A549 (cell line): ENCODE measurements at regions not wholly inside any gene's neighbourhood (a gene's known extent, or its start where the extent isn't known, plus 50 kb on each side); places are given as distances from the start of the nearest gene placed in this dataset.

Experiments used
- ATAC-seq, 2 experiments: fragments of 200-7000 bp in 1 of 2; fragments of >200 bp in 1 of 2; cut with Nextera tagmentation in 1 of 2; cut with Tn5 transposase in 1 of 2; 3 replicates each; pipeline versions ENCODE4 v1.8.0 to v1.9.1; 2018 to 2020; ENCODE audit warnings: mild to moderate bottlenecking in 1 of 2, moderate library complexity in 1 of 2
- CTCF ChIA-PET: fragments of 300-600 bp; sonication (Branson Sonifier 250); formaldehyde crosslinking; extraction: SDS; loops from one replicate; lab custom pipeline; 2021; ENCODE audit warnings: antibody characterized with exemption, inconsistent platforms; lab: Yijun Ruan, JAX
- POLR2A ChIA-PET: fragments of 350-600 bp; formaldehyde crosslinking; extraction: SDS; loops from one replicate; lab custom pipeline; 2021; ENCODE audit warnings: antibody characterized with exemption, inconsistent platforms; lab: Yijun Ruan, JAX
- DNase-seq, 2 experiments: peaks; one replicate each; pipeline versions ENCODE4 v3.0.0 to v3.0.0-alpha.2; 2011 to 2016; ENCODE audit warnings: low read depth in 1 of 2, low spot score in 1 of 2
- FAIRE-seq: peaks from 2 replicates; lab custom pipeline; 2011; peaks lifted over from hg19 to GRCh38; lab: Jason Lieb, UNC
- H3K27ac ChIP-seq, 2 experiments: fragments of >200 bp; sonication (Bioruptor Twin); formaldehyde crosslinking; 3 replicates each; pipeline ENCODE4 v1.5.1; 2016 to 2017
- H3K4me1 ChIP-seq: fragments of >200 bp; sonication (Bioruptor Twin); formaldehyde crosslinking; 3 replicates; pipeline ENCODE4 v1.6.1; 2016
- H3K4me2 ChIP-seq: fragments of >200 bp; sonication (Bioruptor Twin); formaldehyde crosslinking; 3 replicates; pipeline ENCODE4 v1.6.1; 2016
- H3K4me3 ChIP-seq: fragments of >200 bp; sonication (Bioruptor Twin); formaldehyde crosslinking; 3 replicates; pipeline ENCODE4 v1.5.1; 2016
- H3K9me3 ChIP-seq: fragments of >200 bp; sonication (Bioruptor Twin); formaldehyde crosslinking; 3 replicates; pipeline ENCODE4 v1.6.1; 2016
- BHLHE40 ChIP-seq: IDR thresholded peaks from 2 replicates; pipeline ENCODE4 v1.6.1; 2012; ENCODE audit warnings: low read depth, low read length, inconsistent platforms
- CEBPB ChIP-seq, 2 experiments: fragments of >200 bp in 1 of 2; sonication (Bioruptor Twin) in 1 of 2; formaldehyde crosslinking in 1 of 2; IDR thresholded peaks; 2 replicates each; pipeline ENCODE4 v1.6.1; 2012 to 2016
- EHF ChIP-seq: fragments of 250-450 bp; sonication (Bioruptor Pico); IDR thresholded peaks from 2 replicates; pipeline ENCODE4 v1.5.0; 2020; ENCODE audit warnings: mild to moderate bottlenecking
- ESRRA ChIP-seq: fragments of 150-350 bp; IDR thresholded peaks from 2 replicates; pipeline ENCODE4 v1.6.1; 2014; ENCODE audit warnings: mild to moderate bottlenecking, low read length, borderline replicate concordance
- FOSB ChIP-seq: fragments of 250-450 bp; sonication (Bioruptor Pico); IDR thresholded peaks from 2 replicates; pipeline ENCODE4 v1.5.0; 2020; ENCODE audit warnings: mild to moderate bottlenecking, moderate library complexity
- FOSL2 ChIP-seq, 2 experiments: fragments of 450-650 bp in 1 of 2; fragments of >200 bp in 1 of 2; sonication (Bioruptor Twin) in 1 of 2; formaldehyde crosslinking; IDR thresholded peaks; 2 replicates each; pipeline versions ENCODE4 v1.5.0 to v1.6.1; 2016 to 2020; ENCODE audit warnings: mild to moderate bottlenecking in 1 of 2, moderate library complexity in 1 of 2
- GATA3 ChIP-seq: IDR thresholded peaks from 2 replicates; pipeline ENCODE4 v1.6.1; 2012; ENCODE audit warnings: borderline replicate concordance
- HES2 ChIP-seq: fragments of >200 bp; sonication (Bioruptor Twin); formaldehyde crosslinking; IDR thresholded peaks from 2 replicates; pipeline ENCODE4 v1.6.1; 2016
- HOXB5 ChIP-seq: fragments of 250-450 bp; sonication (Bioruptor Pico); IDR thresholded peaks from 2 replicates; pipeline ENCODE4 v1.5.0; 2020; ENCODE audit warnings: mild to moderate bottlenecking, moderate library complexity
- MAFK ChIP-seq: fragments of 450-650 bp; IDR thresholded peaks from 2 replicates; pipeline ENCODE4 v1.6.1; 2014; ENCODE audit not compliant: partially characterized antibody
- MAX ChIP-seq: IDR thresholded peaks from 2 replicates; pipeline ENCODE4 v1.6.1; 2012
- NR3C1 ChIP-seq: fragments of >200 bp; sonication (Bioruptor Twin); formaldehyde crosslinking; IDR thresholded peaks from 3 replicates; pipeline ENCODE4 v1.6.1; 2017
- PBX3 ChIP-seq: IDR thresholded peaks from 2 replicates; pipeline ENCODE4 v1.6.1; 2012
- ZC3H11A ChIP-seq: fragments of 450-650 bp; IDR thresholded peaks from 2 replicates; pipeline ENCODE4 v1.6.1; 2014; ENCODE audit warnings: antibody characterized with exemption, mild to moderate bottlenecking
- WGBS: methylation state at CpG from one replicate; pipeline ENCODE4 v1.1.6; 2017; ENCODE audit errors: missing lambda C conversion rate; 5-methylcytosine and 5-hydroxymethylcytosine counted together
- TF ChIP-seq, protein P1 (sequence below): fragments of 250-450 bp; sonication (Bioruptor Pico); IDR thresholded peaks from 2 replicates; pipeline ENCODE4 v1.5.0; 2020; ENCODE audit warnings: low read depth, mild to moderate bottlenecking, moderate library complexity
- TF ChIP-seq, protein P2 (sequence below): fragments of 450-650 bp; IDR thresholded peaks from 2 replicates; pipeline ENCODE4 v1.6.1; 2014; ENCODE audit warnings: antibody characterized with exemption
- TF ChIP-seq, protein P3 (sequence below): IDR thresholded peaks from 2 replicates; pipeline ENCODE4 v1.6.1; 2012; ENCODE audit warnings: low read depth, borderline replicate concordance
- TF ChIP-seq, protein P4 (sequence below): fragments of >200 bp; sonication (Bioruptor Twin); formaldehyde crosslinking; IDR thresholded peaks from 3 replicates; pipeline ENCODE4 v1.6.1; 2016

DNA sequence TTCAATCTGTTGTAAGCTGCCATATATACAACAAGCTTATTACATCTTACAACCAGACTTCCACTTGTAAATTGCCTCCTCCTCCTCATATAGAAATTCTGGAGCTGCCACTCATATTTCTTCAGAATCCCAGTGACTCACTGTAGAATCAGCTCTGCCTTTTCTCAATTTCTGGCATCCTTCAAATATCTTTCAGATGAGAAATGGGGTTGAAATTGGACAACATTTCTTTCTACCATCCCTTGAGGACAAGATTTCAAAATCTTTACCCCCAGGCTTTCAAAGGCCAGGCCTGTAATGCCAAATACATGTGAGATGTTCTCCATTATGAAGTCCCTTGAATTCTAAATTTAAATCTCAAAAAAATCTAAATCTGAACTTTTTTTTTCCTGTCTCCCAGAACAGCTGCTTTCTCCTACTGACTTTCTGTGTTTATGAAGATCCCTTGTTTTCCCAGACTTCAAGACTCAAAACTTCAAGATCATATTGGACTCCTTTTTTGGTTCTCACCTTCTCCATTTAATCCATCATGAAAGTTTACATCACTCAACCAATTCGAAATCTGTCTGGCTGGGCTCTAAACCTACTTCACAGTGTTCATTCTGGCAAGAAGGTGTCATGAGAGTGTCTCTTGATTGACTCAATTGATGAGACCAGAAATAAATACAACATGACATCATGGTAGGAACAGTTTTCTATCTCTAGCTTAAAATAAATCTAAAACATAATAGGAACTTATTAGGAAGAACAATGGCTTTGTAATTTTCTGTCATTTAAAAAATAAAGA, 109.8 kb downstream of the HMHB1 start (continued):
- TF ChIP-seq ESRRA (no peak), GATA3 (peak; percentile 87; the same call in 1 of the 2 replicates), FOSB (0 out of 2 replicates have a peak, but pooled peaks have one; percentile 21), MAFK (no peak), PBX3 (peak; percentile 51; the same call in 1 of the 2 replicates)
- TF ChIP-seq, protein P1, sequence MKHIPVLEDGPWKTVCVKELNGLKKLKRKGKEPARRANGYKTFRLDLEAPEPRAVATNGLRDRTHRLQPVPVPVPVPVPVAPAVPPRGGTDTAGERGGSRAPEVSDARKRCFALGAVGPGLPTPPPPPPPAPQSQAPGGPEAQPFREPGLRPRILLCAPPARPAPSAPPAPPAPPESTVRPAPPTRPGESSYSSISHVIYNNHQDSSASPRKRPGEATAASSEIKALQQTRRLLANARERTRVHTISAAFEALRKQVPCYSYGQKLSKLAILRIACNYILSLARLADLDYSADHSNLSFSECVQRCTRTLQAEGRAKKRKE (CRISPR knock-in tag) = 0 out of 2 replicates have a peak, but pooled peaks have one; percentile 77

DNA sequence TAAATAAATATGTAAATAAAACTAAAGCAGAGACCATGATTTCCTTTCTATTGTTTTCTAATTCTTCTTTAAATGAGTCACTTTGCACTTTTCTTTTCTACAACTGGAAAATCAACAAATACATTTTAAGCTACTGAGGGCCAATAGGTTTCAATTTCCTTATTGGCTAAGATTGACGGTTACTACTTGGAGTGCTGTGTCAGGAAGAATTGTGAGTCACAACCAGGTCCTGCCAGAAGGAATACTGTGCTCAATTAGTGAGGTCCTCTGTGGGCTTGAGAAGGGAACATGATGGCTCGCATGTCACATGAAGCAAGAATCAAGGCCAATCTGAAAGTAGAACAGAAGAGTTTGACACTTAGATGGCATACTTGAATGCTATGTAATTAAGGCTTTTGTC, 110.8 kb downstream of the HMHB1 start:
- CTCF ChIA-PET = interaction anchor here (0.9 kb wide), 1 partner anchor 47 kb away, joined by 3 read pairs; no protein-coding TSS in a partner anchor
- ATAC-seq (peak in 1 of 2 experiments; percentile 51; a peak in 3 of 6 replicates), FAIRE-seq (peak; percentile 43), DNase-seq (peak in 1 of 2 experiments; percentile 38)
- peaks cover 48% of the 10 kb centered on the region for H3K4me1 ChIP-seq
- peak overlapping the region; percentile 69 for H3K4me2 ChIP-seq
- H3K27ac ChIP-seq = peak overlapping the region; percentile 78 to 89
- POLR2A ChIA-PET = no interaction called here
- no peaks in the 10 kb centered on the region for H3K9me3 ChIP-seq
- no peak for TF ChIP-seq FOSL2 (IDR thresholded peaks at IDR 0.05)
- peak; percentile 41; the same call in 1 of the 2 replicates for TF ChIP-seq FOSL2 (CRISPR knock-in tag; IDR thresholded peaks at IDR 0.05)
- TF ChIP-seq MAFK = peak; percentile 74
- TF ChIP-seq ZC3H11A = no peak
- H3K4me3 ChIP-seq = no peak overlapping the region
- 49% methylated on average over 2 of the region's 2 CpGs for WGBS

DNA sequence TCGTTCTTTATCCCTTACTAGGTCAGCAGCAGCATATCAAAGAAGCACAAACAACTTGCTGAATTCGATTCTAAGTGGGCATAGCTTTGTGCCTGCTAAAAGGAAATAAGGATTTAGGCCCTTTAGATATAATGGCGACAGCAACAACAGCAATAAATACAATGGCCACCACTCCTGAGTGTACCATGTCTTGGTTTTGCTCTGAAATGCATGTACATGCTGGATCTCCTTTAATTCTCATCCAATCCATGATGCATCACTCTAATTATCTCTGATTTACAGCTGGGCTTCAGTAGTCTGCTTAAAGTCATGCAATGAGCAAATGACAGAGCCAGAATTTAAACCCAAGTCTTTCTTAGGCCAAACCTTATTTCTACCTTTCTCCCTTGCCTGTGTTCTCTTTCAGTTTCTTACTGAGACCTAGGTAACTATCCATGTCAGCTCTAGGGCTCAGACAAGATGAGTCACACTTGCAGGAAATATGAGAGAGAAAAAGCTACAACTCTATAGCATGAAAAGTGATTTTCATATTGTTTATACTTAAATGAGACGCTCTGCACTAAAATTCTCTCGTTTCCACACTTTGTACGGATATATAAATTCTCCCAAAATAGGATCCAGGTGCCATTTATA, 111.8 kb downstream of the HMHB1 start:
- ChIA-PET CTCF (interaction anchor here (0.9 to 1.2 kb wide), 2 partner anchors 45 to 48 kb away, joined by 3 read pairs; no protein-coding TSS in a partner anchor), POLR2A (no interaction called here)
- FAIRE-seq (peak; percentile 99), ATAC-seq (peak; percentile 82 to 87), DNase-seq (peak; percentile 42 to 43)
- 28% methylated on average over 6 of the region's 6 CpGs for WGBS
- Histone ChIP-seq H3K4me3 (no peak overlapping the region), H3K27ac (peak overlapping the region; percentile 78 to 89), H3K4me2 (peak overlapping the region; percentile 69), H3K9me3 (no peaks in the 10 kb centered on the region), H3K4me1 (peaks cover 48% of the 10 kb centered on the region)
- no peak for TF ChIP-seq ZC3H11A
- TF ChIP-seq, protein P1 (CRISPR knock-in tag) = 0 out of 2 replicates have a peak, but pooled peaks have one; percentile 30
- TF ChIP-seq FOSL2 (IDR thresholded peaks at IDR 0.05) = peak; percentile 48; the same call in 1 of the 2 replicates
- peak; percentile 81 for TF ChIP-seq FOSL2 (CRISPR knock-in tag; IDR thresholded peaks at IDR 0.05)

GRCh38 chr5:143924311-143924978, 112.5 kb downstream of the HMHB1 start:
- no peak for DNase-seq
- Histone ChIP-seq H3K4me3 (no peak overlapping the region), H3K4me1 (peaks cover 48% of the 10 kb centered on the region), H3K27ac (peak overlapping the region; percentile 78 to 89), H3K9me3 (no peaks in the 10 kb centered on the region), H3K4me2 (peak overlapping the region; percentile 69)
- no peak for FAIRE-seq
- ATAC-seq = no peak
- POLR2A ChIA-PET = no interaction called here
- 19% methylated on average over 4 of the region's 4 CpGs for WGBS
- CTCF ChIA-PET = interaction anchor here (1.2 kb wide), 1 partner anchor 44 kb away, joined by 3 read pairs; no protein-coding TSS in a partner anchor
- TF ChIP-seq NR3C1 (no peak), MAX (no peak), CEBPB (IDR thresholded peaks at IDR 0.05) (no peak), EHF (CRISPR knock-in tag) (no peak), HOXB5 (CRISPR knock-in tag) (no peak), HES2 (no peak), FOSL2 (IDR thresholded peaks at IDR 0.05) (no peak), FOSL2 (CRISPR knock-in tag; IDR thresholded peaks at IDR 0.05) (no peak), BHLHE40 (no peak)
- TF ChIP-seq, protein P2, sequence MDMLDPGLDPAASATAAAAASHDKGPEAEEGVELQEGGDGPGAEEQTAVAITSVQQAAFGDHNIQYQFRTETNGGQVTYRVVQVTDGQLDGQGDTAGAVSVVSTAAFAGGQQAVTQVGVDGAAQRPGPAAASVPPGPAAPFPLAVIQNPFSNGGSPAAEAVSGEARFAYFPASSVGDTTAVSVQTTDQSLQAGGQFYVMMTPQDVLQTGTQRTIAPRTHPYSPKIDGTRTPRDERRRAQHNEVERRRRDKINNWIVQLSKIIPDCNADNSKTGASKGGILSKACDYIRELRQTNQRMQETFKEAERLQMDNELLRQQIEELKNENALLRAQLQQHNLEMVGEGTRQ = no peak
- TF ChIP-seq, protein P3, sequence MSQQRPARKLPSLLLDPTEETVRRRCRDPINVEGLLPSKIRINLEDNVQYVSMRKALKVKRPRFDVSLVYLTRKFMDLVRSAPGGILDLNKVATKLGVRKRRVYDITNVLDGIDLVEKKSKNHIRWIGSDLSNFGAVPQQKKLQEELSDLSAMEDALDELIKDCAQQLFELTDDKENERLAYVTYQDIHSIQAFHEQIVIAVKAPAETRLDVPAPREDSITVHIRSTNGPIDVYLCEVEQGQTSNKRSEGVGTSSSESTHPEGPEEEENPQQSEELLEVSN = no peak
- TF ChIP-seq, protein P4, sequence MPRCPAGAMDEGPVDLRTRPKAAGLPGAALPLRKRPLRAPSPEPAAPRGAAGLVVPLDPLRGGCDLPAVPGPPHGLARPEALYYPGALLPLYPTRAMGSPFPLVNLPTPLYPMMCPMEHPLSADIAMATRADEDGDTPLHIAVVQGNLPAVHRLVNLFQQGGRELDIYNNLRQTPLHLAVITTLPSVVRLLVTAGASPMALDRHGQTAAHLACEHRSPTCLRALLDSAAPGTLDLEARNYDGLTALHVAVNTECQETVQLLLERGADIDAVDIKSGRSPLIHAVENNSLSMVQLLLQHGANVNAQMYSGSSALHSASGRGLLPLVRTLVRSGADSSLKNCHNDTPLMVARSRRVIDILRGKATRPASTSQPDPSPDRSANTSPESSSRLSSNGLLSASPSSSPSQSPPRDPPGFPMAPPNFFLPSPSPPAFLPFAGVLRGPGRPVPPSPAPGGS = no peak
